NT2/D1 (cell line): ENCODE measurements at regions not wholly inside any gene's neighbourhood (a gene's known extent, or its start where the extent isn't known, plus 50 kb on each side); places are given as distances from the start of the nearest gene placed in this dataset.

Experiments
- SUZ12 ChIP-seq: IDR thresholded peaks from 2 replicates; pipeline ENCODE4 v1.6.1; 2011; ENCODE audit not compliant: insufficient read length, insufficient read depth; ENCODE audit errors: extremely low read depth
- YY1 ChIP-seq: IDR thresholded peaks from 2 replicates; pipeline ENCODE4 v1.6.1; 2011; ENCODE audit not compliant: insufficient read length, insufficient read depth
- ZNF274 ChIP-seq: IDR thresholded peaks from 2 replicates; pipeline ENCODE4 v1.6.1; 2011; ENCODE audit warnings: mild to moderate bottlenecking, low read depth, low read length

DNA sequence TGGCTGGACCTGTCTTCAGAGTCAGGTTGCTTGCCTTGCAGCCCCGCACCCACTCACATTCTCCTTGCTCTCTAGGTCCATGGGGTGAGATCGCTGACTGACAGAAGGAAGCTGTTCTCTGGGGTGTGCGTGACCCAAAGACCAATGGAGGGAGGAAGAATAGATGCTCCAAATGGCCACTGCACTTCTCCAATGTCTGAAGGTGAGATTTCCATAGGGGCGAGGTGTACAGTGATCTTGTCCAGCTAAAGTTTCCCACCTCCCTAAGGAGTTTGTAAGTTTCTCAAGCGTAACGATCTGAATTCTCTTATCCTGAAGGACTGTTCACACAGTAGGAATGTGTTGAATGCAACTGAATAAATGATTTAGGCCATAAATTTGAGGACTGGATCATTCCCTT is 211.9 kb upstream of the IRF2BP2 start:
- TF ChIP-seq ZNF274, result no peak
- no peak for TF ChIP-seq YY1
- no peak for TF ChIP-seq SUZ12
